Colon (tissue), 2 donors: ENCODE measurements at regions not wholly inside any gene's neighbourhood (a gene's known extent, or its start where the extent isn't known, plus 50 kb on each side); places are given as distances from the start of the nearest gene placed in this dataset.

Source experiments
- FAIRE-seq: peaks from 2 replicates; lab custom pipeline; 2012; peaks lifted over from hg19 to GRCh38; lab: Jason Lieb, UNC
- donor health status: control.
- donor health status: control.

GRCh38 chr2:235360446-235360845 is 133.4 kb upstream of the AGAP1 start:
- FAIRE-seq, result no peak

GRCh38 chr2:235365743-235366142 is 128.1 kb upstream of the AGAP1 start:
- no peak for FAIRE-seq

GRCh38 chr2:235366390-235366789 is 127.5 kb upstream of the AGAP1 start:
- no peak for FAIRE-seq

GRCh38 chr2:235366807-235367206 is 127.0 kb upstream of the AGAP1 start:
- no peak for FAIRE-seq

GRCh38 chr2:235371018-235371417 is 122.8 kb upstream of the AGAP1 start:
- no peak for FAIRE-seq

- FAIRE-seq, result no peak
Observed at GRCh38 chr2:235373171-235373570, 120.7 kb upstream of the AGAP1 start.

GRCh38 chr2:235377176-235377575 is 116.7 kb upstream of the AGAP1 start:
- FAIRE-seq, result no peak

- FAIRE-seq, result no peak
Observed at GRCh38 chr2:235378246-235378645, 115.6 kb upstream of the AGAP1 start.

GRCh38 chr2:235378944-235379343 is 114.9 kb upstream of the AGAP1 start:
- no peak for FAIRE-seq

- no peak for FAIRE-seq
Observed at GRCh38 chr2:235381261-235381912, 112.5 kb upstream of the AGAP1 start.

GRCh38 chr2:235382179-235382578 is 111.7 kb upstream of the AGAP1 start:
- FAIRE-seq, result no peak

- no peak for FAIRE-seq
Observed at GRCh38 chr2:235382601-235383000, 111.2 kb upstream of the AGAP1 start.

- FAIRE-seq, result no peak
Observed at GRCh38 chr2:235383272-235383843, 110.5 kb upstream of the AGAP1 start.

- no peak for FAIRE-seq
Observed at GRCh38 chr2:235384624-235385023, 109.2 kb upstream of the AGAP1 start.

- no peak for FAIRE-seq
Observed at GRCh38 chr2:235389626-235390025, 104.2 kb upstream of the AGAP1 start.

- FAIRE-seq, result no peak
Observed at GRCh38 chr2:235390108-235390815, 103.6 kb upstream of the AGAP1 start.

GRCh38 chr2:235390816-235391194 is 103.0 kb upstream of the AGAP1 start:
- no peak for FAIRE-seq

GRCh38 chr2:235391921-235392615 is 101.8 kb upstream of the AGAP1 start:
- FAIRE-seq, result no peak

GRCh38 chr2:235394278-235394828 is 99.5 kb upstream of the AGAP1 start:
- FAIRE-seq, result no peak

GRCh38 chr2:235396071-235396846 is 97.6 kb upstream of the AGAP1 start:
- no peak for FAIRE-seq

- FAIRE-seq, result no peak
Observed at GRCh38 chr2:235398321-235398720, 95.5 kb upstream of the AGAP1 start.

GRCh38 chr2:235399895-235400294 is 93.9 kb upstream of the AGAP1 start:
- FAIRE-seq, result no peak
